ENCODE measurements at regions not wholly inside any gene's neighbourhood (a gene's known extent, or its start where the extent isn't known, plus 50 kb on each side); places are given as distances from the start of the nearest gene placed in this dataset.
"Not testable (repeated sequence)": the region's sequence is repeated elsewhere in the genome, so short reads cannot be mapped to it uniquely, and the experiment has no call there.

DNA sequence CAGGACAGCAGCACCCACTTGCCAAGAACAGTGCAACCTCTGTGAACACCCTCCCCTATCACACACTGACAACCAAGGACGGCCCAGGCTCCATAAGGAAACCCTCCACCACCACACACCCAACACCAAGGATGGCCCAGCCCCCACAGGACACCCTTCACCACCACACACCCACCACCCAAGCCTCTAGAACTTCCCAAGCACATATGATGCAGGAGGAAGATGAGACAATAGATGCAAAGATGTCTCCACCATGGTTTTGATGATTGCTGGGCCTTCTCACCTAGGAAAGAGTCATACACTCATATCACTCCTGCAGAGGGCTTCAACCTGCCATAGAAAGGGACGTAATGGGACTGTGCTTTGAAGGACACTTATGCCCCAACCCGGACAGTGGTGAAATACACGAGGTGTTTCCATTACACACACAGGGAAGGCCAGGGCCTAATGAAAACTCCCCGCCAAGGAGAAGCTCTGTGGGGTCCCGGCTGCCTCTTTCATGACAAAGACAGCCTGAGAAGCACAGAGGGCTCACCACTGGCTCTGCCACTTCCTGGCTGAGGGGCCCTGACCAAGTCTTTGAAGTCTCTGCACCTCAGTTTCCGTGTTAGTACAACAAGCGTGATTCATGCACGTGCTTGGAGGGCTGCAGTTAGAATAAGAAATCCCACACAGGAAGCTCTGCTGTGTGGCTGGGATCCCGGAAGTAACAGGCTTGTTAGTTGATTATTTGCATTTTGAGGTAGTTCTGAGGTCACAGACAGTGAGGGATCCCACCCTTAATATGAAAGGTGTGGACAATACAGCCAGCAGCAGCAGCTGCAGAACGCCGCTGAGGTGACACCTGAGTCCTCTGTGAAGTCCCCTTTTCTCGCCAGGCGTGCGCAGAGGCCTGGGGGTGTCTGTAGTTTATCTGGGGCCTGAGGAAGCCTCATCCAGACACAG lies 61.9 kb upstream of the ATP12A start:
- DNase-seq (ENCODE audit: low read depth) = peak; percentile 34

DNA sequence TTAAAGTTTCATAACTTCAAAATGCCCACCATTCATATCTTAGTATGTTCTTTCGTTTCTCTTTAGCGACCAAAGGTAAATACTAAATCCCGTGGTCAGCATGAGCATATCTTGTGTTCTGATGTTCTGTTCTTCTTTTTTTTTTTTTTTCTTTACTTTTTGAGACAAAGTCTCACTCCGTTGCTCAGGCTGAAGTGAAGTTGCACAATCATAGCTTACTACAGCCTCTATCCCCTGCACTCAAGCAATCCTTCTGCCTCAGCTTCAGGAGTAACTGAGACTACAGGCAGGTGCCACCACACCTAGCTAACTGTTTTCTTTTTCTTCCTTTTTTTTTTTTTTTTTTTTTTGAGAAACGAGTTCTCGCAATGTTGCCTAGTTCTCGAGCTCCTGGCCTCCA lies 60.9 kb upstream of the ATP12A start:
- DNase-seq (ENCODE audit: low read depth) = no peak

DNA sequence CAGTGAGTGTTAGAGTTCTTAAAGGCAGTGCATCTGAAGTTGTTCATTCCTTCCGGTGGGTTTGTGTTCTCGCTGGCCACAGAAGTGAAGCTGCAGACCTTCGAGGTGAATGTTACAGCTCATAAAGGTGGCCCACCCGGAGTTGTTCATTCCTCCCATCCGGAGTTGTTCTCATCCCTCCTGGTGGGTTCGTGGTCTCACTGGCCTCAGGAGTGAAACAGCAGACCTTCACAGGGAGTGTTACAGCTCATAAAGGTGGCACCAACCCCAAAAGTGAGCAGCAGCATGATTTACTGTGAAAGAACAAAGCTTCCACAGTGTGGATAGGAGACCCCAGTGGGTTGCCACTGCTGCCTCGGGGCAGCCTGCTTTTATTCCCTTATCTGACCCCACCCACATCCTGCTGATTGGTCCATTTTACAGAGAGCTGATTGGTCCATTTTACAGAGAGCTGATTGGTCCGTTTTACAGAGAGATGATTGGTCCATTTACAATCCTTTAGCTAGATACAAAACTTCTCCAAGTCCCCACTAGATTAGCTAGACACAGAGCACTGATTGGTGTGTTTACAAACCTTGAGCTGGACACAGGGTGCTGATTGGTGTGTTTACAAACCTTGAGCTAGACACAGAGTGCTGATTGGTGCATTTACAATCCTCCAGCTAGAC lies 57.6 kb upstream of the ATP12A start:
- DNase-seq (ENCODE audit: low read depth) = not testable (repeated sequence)

DNA sequence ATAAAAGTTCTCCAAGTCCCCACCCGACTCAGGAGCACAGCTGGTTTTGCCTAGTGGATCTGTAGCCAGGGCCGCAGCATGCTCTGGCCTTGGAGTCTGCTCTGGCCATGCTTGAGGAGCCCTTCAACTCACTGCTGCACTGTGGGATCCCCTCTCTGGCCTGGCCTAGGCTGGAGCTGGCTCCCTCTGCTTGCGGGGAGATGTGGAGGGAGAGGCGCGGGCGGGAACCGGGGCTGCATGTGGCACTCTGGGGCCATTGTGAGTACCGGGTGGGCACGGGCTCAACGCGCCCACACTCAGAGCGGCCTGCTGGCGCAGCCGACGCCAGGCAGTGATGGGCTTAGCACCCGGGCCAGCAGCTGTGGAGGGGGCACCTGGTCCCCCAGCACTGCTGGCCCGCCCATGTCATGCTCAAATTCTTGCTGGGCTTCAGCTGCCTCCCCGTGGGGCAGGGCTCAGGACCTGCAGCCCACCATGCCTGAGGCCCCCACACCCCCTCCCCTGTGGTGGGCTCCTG lies 57.0 kb upstream of the ATP12A start:
- no peak for DNase-seq (ENCODE audit: low read depth)

DNA sequence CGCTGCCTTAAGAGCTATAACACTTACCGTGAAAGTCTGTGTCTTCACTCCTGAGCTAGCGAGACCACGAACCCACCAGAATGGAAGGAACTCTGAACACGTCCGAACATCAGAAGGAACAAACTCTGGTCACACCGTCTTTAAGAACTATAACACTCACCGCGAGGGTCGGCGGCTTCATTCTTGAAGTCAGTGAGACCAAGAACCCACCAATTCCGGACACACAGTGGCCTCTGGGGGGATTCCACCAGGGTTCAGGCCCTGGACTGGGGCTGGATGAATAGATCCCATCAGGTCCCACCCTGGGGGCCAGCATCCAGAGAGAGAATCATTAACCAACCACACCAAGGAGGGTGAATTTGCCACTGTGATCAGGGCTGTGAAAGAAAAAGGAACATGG lies 55.8 kb upstream of the ATP12A start:
- no peak for DNase-seq (ENCODE audit: low read depth)

DNA sequence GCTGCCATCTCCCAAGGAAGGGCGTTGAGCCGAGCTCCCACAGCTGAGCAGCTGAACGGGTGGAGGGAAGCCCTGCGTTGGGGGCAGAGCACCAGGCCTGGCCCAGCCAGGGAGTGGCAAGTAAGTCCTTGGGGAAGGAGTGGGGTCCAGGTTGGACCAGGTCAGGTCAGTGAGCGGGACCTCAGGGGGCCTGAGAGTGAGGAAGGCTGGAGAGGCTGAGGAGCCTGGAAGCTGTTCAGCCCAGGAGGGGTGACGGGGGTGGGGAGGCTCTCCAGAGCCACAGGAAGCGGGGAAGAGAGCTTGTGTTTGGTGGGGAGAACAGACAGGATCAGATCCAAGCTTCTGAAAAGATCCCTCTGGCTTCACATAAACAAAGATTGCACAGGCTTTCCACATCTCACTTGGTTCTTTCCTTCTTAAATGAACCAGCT lies 55.4 kb upstream of the ATP12A start:
- DNase-seq (ENCODE audit: low read depth) = no peak

DNA sequence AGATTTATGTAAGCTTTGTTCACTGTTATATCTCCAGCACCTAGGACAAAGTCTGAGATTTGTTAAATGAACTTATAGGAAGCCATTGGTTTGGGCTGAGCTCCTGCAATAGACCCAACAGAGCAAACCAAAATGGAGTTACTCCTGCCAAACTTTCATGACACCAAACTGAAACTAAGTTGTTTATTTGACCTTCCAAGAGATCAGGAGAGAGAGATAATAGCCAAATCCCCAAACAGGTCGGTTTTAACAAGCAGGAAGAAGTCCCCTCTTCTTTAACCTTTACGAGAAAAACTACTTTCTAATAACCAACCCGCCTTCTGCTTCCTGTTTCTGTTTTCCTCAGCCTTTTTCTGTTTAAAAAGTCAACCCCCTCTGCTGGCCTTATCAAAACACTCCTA lies 54.9 kb upstream of the ATP12A start:
- no peak for DNase-seq (ENCODE audit: low read depth)

DNA sequence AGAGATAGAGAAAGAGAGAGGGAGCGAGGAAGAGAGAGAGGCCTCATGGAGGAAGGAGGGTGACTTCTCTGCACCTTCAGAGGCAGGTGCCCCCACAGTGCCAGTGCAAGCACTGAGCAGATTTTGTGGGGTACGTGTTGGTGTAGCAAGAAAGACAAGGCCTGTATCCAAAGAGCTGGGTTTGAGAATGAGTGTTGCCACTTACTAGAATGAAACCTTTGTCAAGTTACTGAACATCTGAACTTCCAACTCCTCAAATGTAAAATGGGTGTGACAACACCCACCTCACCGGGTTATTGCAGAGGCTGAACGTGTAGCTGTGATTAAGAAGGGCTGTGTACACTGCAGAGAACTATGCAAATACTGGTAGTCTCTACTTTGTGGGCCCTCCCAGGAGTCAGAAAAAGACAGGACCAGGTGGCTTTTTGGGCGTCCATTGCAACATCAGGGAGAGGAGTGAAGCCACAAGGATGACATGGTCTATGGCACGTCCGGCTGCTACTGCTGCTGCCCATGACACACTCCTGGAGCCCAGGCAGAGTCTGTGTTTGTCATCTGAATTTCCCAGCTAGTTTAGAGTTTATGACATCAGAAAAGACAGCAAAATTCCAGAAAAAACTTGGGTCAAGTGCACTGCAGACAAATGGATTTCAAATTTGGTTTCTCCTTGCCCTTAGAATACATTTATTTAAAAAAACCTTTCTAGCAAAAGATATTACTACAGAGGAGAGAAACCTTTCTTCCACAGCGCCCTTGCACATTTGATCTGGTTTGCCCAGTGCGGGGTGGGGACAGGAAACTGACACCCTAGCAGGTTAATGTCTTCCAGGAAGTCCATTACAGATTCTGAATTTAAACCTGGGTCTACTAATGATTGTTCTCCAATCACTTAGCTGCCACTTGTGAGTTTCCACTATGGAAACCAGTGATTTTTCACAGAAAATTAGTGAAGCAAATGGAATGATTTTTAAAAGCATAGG lies 54.0 kb upstream of the ATP12A start:
- DNase-seq (ENCODE audit: low read depth) = no peak

DNA sequence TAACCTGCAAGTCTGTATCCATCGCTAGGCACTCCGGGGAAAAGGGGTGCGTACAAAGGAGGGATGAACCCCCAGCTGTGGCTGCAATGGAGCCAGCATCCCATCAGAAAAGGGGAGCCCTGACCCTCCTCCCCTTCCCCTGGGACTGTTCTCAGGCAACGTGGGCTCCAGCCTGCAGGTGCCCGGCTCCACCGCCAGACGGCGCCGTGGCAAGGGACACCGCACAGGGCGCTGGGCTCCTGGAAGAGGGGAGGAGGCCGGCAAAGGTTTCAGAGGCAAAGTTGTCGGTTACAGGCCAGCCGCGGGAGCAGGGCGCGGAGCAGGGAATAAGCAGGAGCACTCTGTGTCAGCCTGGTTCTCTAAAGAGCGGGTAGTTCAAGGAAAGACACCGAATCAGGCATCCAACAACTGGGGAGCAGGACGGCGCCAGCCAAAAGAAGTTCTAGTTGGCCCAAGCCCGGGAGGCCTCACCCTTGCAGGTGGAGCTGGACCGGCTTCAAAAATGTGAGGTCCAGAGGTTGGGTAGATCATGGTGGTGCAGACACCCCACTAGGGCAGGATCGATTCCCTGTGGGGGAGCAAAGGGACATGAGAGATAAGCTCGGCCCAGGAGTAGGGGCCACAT lies 53.0 kb upstream of the ATP12A start:
- DNase-seq (ENCODE audit: low read depth) = no peak

DNA sequence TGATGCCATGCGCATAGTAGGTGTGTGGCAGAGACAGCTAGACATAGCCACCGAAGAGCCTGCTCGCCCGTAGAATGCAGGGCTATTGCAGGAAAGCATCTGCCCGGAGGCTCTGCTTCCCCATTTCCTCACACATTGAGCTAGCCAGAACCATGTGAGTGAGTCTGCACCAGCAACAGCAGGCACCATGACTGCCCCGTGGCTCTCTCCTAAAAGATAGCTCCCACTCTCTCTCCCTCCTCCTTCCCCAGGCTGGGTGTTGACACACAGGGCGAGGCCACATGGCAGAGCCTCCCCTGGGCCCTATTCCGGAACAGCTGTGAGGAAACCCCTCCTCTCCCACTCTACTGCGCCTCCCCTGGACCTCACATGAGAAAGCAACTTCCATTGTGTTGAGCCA lies 52.3 kb upstream of the ATP12A start:
- DNase-seq (ENCODE audit: low read depth) = no peak

DNA sequence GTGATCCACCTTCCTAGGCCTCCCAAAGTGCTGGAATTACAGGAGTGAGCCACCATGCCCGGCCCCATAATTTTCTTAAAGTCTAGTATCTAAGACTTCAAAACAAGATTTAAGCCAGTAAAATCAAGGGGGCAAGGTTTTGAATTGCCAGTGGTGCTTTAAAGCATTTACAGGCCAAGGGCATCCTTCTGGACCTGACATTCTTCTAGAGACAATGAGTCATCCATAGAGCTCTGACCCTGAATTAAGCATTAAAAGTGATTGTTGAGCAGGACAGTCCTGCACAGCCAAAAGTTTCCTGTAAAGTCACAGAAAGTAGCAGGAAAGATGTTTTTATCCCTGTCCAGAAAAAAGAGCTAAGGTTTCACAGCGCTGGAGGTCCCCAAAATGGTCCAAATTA lies 50.9 kb upstream of the ATP12A start:
- DNase-seq (ENCODE audit: low read depth) = no peak

DNA sequence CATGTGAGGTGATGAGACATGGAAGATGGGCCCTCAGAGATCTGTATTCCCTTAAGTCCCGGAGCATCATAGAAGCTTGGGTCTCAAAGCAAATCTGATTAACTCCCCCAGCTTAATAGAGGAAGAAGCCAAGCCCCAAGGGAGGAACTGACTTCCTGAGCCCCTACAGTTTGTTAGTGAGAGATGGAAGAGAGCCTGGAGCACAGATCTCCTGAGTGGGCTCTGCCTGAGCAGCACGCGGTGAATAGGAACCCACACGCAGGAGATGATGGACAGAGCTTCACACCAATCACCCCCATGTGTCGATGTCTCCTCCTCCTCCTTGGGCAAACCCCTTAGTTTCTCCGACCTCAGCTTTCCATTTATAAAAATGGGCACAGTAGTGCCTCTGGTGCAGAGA lies 50.1 kb upstream of the ATP12A start:
- DNase-seq (ENCODE audit: low read depth) = no peak

Data from T-helper 22 cell (primary cell).